KMS-11 (cell line): ENCODE measurements at regions not wholly inside any gene's neighbourhood (a gene's known extent, or its start where the extent isn't known, plus 50 kb on each side); places are given as distances from the start of the nearest gene placed in this dataset.

Experiments used
- H2AFZ ChIP-seq: fragments of 200-600 bp; sonication (generic); 2 replicates; pipeline ENCODE4 v1.6.1; 2016; ENCODE audit warnings: antibody characterized with exemption, mixed run types, low read depth
- H3K27ac ChIP-seq: fragments of 200-600 bp; sonication (generic); 2 replicates; pipeline ENCODE4 v1.6.1; 2016; ENCODE audit warnings: mild to moderate bottlenecking, mixed run types
- H3K27me3 ChIP-seq: fragments of 200-600 bp; sonication (generic); 2 replicates; pipeline ENCODE4 v1.6.1; 2017; ENCODE audit warnings: mild to moderate bottlenecking, low read depth, mixed run types, moderate library complexity; ENCODE audit not compliant: insufficient read depth
- H3K36me3 ChIP-seq: fragments of 200-600 bp; sonication (generic); 2 replicates; pipeline ENCODE4 v1.6.1; 2017; ENCODE audit warnings: mild to moderate bottlenecking, mixed run types; ENCODE audit not compliant: insufficient read depth
- H3K4me1 ChIP-seq: fragments of 200-600 bp; sonication (generic); 2 replicates; pipeline ENCODE4 v1.6.1; 2016; ENCODE audit warnings: mild to moderate bottlenecking, low read depth, mixed run types; ENCODE audit not compliant: poor library complexity, severe bottlenecking
- H3K4me2 ChIP-seq: fragments of 200-600 bp; sonication (generic); 2 replicates; pipeline ENCODE4 v1.7.0; 2016; ENCODE audit warnings: mild to moderate bottlenecking, mixed run types
- H3K4me3 ChIP-seq: fragments of 200-600 bp; sonication (generic); IDR thresholded peaks from 2 replicates; pipeline ENCODE4 v1.6.1; 2017; ENCODE audit warnings: low read depth, low read length, mixed read lengths; ENCODE audit not compliant: insufficient read depth
- H3K79me2 ChIP-seq: fragments of 200-600 bp; sonication (generic); 2 replicates; pipeline ENCODE4 v1.6.1; 2016; ENCODE audit warnings: low read depth, mixed run types; ENCODE audit not compliant: insufficient read depth
- H3K9ac ChIP-seq: fragments of 200-600 bp; sonication (generic); 2 replicates; pipeline ENCODE4 v1.6.1; 2016; ENCODE audit warnings: mild to moderate bottlenecking, mixed run types
- H4K20me1 ChIP-seq: fragments of 200-600 bp; sonication (generic); 2 replicates; pipeline ENCODE4 v1.6.1; 2016; ENCODE audit warnings: mild to moderate bottlenecking, mixed run types; ENCODE audit not compliant: insufficient read depth
- CTCF ChIP-seq: fragments of 200-600 bp; sonication (generic); conservative IDR thresholded peaks from 2 replicates; pipeline ENCODE4 v1.6.1; 2017; ENCODE audit warnings: low read depth, mild to moderate bottlenecking, antibody characterized with exemption, low read length, moderate library complexity, mixed read lengths

GRCh38 chr10:25687521-25687920 is 246.5 kb upstream of the MYO3A start:
- TF ChIP-seq CTCF = no peak
- Histone ChIP-seq H3K4me2 (no peak overlapping the region), H4K20me1 (no peaks in the 10 kb centered on the region), H3K4me1 (no peaks in the 10 kb centered on the region), H3K79me2 (no peaks in the 10 kb centered on the region), H3K9ac (no peak overlapping the region), H3K27ac (no peak overlapping the region), H3K4me3 (no peak overlapping the region), H3K36me3 (no peaks in the 10 kb centered on the region), H2AFZ (no peak overlapping the region), H3K27me3 (no peaks in the 10 kb centered on the region)

GRCh38 chr10:25689346-25690100 is 244.5 kb upstream of the MYO3A start:
- Histone ChIP-seq H3K79me2 (no peaks in the 10 kb centered on the region), H3K4me2 (no peak overlapping the region), H3K27me3 (no peaks in the 10 kb centered on the region), H3K4me1 (no peaks in the 10 kb centered on the region), H3K36me3 (no peaks in the 10 kb centered on the region), H2AFZ (no peak overlapping the region), H3K27ac (no peak overlapping the region), H3K4me3 (no peak overlapping the region), H3K9ac (no peak overlapping the region), H4K20me1 (no peaks in the 10 kb centered on the region)
- no peak for TF ChIP-seq CTCF

- H3K4me1 ChIP-seq = no peaks in the 10 kb centered on the region
- H3K79me2 ChIP-seq = no peaks in the 10 kb centered on the region
- no peak overlapping the region for H3K4me2 ChIP-seq
- no peaks in the 10 kb centered on the region for H4K20me1 ChIP-seq
- H3K4me3 ChIP-seq = no peak overlapping the region
- TF ChIP-seq CTCF = no peak
- no peaks in the 10 kb centered on the region for H3K27me3 ChIP-seq
- H2AFZ ChIP-seq = no peak overlapping the region
- H3K9ac ChIP-seq = no peak overlapping the region
- H3K27ac ChIP-seq = no peak overlapping the region
- H3K36me3 ChIP-seq = no peaks in the 10 kb centered on the region
These were observed 241.3 kb upstream of the MYO3A start for GRCh38 chr10:25692761-25693160.

- no peaks in the 10 kb centered on the region for H4K20me1 ChIP-seq
- no peak overlapping the region for H3K4me2 ChIP-seq
- no peaks in the 10 kb centered on the region for H3K27me3 ChIP-seq
- no peaks in the 10 kb centered on the region for H3K79me2 ChIP-seq
- H2AFZ ChIP-seq = no peak overlapping the region
- H3K27ac ChIP-seq = no peak overlapping the region
- H3K4me3 ChIP-seq = no peak overlapping the region
- no peak for TF ChIP-seq CTCF
- H3K9ac ChIP-seq = no peak overlapping the region
- H3K4me1 ChIP-seq = no peaks in the 10 kb centered on the region
- H3K36me3 ChIP-seq = no peaks in the 10 kb centered on the region
These were observed 239.7 kb upstream of the MYO3A start for GRCh38 chr10:25694206-25694933.
